Epithelial cell of esophagus (primary cell): ENCODE measurements at regions not wholly inside any gene's neighbourhood (a gene's known extent, or its start where the extent isn't known, plus 50 kb on each side); places are given as distances from the start of the nearest gene placed in this dataset.

Source experiments
- DNase-seq: peaks from one replicate; pipeline ENCODE4 v3.0.0; 2010; ENCODE audit warnings: low read depth
- H3K4me3 ChIP-seq: 2 replicates; pipeline ENCODE4 v1.5.1; 2011; ENCODE audit warnings: mild to moderate bottlenecking, low read length, control low read depth
- TF ChIP-seq, protein P1 (sequence below): IDR thresholded peaks from 2 replicates; pipeline ENCODE4 v1.5.1; 2011; ENCODE audit warnings: low read depth, mild to moderate bottlenecking, low read length, control low read depth, inconsistent platforms; ENCODE audit not compliant: insufficient read depth; ENCODE audit errors: missing control alignments

- TF ChIP-seq, protein P1, sequence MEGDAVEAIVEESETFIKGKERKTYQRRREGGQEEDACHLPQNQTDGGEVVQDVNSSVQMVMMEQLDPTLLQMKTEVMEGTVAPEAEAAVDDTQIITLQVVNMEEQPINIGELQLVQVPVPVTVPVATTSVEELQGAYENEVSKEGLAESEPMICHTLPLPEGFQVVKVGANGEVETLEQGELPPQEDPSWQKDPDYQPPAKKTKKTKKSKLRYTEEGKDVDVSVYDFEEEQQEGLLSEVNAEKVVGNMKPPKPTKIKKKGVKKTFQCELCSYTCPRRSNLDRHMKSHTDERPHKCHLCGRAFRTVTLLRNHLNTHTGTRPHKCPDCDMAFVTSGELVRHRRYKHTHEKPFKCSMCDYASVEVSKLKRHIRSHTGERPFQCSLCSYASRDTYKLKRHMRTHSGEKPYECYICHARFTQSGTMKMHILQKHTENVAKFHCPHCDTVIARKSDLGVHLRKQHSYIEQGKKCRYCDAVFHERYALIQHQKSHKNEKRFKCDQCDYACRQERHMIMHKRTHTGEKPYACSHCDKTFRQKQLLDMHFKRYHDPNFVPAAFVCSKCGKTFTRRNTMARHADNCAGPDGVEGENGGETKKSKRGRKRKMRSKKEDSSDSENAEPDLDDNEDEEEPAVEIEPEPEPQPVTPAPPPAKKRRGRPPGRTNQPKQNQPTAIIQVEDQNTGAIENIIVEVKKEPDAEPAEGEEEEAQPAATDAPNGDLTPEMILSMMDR = no peak
- no peak overlapping the region for H3K4me3 ChIP-seq
- DNase-seq = no peak
These were observed 392.9 kb downstream of the PID1 start for GRCh38 chr2:228878138-228878537.

- DNase-seq = no peak
- no peak overlapping the region for H3K4me3 ChIP-seq
- TF ChIP-seq, protein P1 = no peak
These were observed 394.8 kb downstream of the PID1 start for GRCh38 chr2:228876276-228876675.

DNA sequence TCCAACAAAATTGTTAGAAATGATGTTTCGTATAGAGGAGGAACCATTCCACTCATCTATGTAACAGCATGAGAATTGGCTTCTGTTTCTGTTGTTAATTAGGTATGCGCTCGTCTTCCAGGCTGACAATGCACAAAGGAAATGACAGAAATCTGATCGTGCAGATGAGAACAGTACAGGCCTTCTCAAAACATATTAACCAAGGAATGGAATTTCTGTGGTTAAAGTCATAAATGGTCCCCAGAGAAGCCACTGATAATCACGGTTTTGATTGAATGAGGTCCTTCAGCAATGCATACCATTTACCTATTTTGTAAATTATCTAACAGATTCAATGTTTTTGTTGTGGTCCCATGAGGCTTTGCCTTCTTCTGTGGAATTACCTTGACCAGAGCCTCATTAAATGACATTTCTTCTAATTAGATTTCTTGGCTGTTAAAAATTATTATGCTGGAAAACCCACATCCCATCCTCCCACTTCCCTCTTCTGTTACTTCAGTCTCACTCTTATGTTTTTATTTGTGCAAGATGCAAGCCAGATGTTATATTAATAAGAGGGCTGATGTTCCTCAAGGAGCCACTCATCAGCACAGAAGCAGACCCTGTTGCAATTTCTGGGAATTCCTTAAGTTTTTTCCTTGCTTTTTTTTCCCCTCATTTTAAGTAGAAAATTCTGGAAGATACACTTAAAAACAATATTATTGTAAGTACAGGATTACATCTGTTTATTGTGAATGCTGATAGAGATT, 395.8 kb downstream of the PID1 start:
- no peak for DNase-seq

DNA sequence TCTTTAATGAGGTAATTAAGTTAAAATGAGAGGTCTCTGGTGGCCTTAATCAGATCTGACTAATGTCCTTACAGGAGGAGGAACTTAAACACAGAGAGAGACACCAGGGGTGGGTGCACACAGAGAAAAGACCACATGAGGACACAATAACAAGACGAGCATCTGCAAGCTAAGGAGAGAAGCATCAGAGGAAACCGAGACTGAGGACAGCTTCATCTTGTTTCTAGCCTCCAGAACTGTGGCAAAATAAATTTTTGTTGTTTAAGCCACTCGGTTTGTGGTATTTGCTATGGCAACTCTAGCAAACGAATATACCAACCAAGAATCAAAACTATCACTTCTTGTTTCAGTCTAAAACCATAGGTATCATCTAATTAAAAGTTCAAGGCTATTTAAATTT, 400.1 kb downstream of the PID1 start:
- H3K4me3 ChIP-seq = no peak overlapping the region
- no peak for DNase-seq
- TF ChIP-seq, protein P1 = no peak

More for the DNA sequence above, 395.8 kb downstream of the PID1 start:
- TF ChIP-seq, protein P1 = no peak
- H3K4me3 ChIP-seq = no peak overlapping the region

GRCh38 chr2:228869636-228870264, 401.3 kb downstream of the PID1 start:
- H3K4me3 ChIP-seq = no peak overlapping the region
- DNase-seq = no peak
- TF ChIP-seq, protein P1 = no peak

DNA sequence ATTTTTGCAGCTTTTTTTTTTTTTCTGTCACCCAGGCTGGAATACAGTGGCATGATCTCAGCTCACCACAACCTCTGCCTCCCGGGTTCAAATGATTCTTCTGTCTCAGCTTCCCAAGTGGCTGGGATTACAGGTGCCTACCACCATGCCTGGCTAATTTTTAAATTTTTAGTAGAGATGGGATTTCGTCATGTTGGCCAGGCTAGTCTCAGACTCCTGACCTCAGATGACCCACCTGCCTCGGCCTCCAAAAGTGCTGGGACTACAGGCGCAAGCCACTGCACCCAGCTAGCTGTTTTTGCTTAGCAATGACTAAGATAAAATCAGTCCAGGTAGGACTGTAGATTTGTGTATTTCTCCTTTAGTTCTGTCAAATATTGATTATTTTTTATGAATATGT, 403.7 kb downstream of the PID1 start:
- H3K4me3 ChIP-seq = no peak overlapping the region
- TF ChIP-seq, protein P1 = no peak
- no peak for DNase-seq
